Stimulated activated CD4-positive, alpha-beta T cell treated with anti-CD3 and anti-CD28 coated beads, Interleukin-1b, Interleukin-23, amount 100 ng/mL, for 4 hours (primary cell): ENCODE measurements at regions not wholly inside any gene's neighbourhood (a gene's known extent, or its start where the extent isn't known, plus 50 kb on each side); places are given as distances from the start of the nearest gene placed in this dataset.

Source experiments
- DNase-seq, 2 donors: peaks; one replicate each; pipeline ENCODE4 v3.0.0-alpha.2; 2020; ENCODE audit warnings: low read depth in 2 of 2

DNA sequence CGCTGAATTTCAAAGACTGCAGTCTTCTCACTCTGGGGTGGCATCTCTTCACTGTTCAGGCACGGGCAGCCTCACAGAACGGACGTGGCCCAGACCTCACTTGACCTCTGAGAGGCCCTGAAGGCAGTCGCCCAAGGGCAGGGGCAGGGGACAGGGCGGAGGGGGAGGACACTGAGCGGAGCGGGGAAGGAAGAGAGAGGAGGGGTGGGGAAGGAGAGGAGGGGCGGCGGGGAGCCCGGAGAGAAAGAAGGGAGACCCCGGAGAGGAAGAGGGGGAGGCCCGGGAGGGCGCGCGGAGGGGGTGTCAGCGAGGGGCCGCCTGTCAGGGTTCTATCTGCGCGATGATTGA, 58.7 kb upstream of the COMTD1 start:
- no peak for DNase-seq

GRCh38 chr10:75294031-75294437, 58.3 kb upstream of the COMTD1 start:
- no peak for DNase-seq

- no peak for DNase-seq
Observed at GRCh38 chr10:75293446-75293820, 57.7 kb upstream of the COMTD1 start.

GRCh38 chr10:75292794-75293445, 57.2 kb upstream of the COMTD1 start:
- no peak for DNase-seq

DNA sequence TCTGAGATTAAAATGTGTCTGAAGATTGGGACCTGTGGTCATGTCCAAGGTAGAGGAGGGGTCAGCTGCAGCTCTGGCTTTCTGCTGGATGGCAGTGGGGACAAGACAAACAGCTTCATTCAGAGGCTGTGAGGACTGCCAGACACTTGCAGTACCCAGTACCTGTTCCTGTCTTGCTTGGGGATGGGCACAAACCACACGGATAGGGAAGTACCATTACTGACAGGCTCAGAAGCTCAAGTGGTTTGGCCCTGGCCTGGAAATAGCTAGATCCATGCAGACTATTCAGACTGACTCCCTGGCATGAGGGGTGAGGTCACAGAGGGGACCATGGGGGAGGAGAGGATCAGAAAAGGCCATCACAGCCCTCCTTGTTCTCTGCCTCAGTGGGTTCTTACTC, 56.0 kb upstream of the COMTD1 start:
- no peak for DNase-seq

DNA sequence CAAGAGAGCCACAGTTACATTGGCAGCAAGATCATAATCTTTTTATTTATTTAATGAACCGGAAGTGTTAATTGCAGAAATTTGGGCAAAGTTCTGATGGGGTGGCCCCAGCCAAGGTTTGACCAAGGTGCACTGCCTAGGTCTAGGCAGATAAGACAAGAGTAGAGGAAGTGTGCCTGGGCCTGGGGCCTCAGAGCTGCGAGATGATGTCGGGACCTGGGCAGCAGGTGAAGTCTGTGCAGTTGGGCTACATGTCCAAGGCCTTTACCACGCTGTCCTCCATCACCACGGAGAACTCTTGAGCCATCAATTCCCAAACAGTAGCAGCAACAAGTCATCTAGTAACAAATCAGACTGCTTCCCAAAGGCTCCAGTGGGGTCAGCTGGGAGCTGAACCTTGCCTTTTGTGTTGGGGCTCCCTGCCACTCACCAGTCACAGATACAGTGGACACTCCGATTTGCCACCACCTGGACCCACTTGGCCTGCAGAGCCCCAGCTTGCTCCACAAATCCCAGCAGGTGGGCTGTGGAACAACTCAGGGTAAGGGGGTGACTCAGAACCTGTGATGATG, 52.5 kb upstream of the COMTD1 start:
- no peak for DNase-seq

- no peak for DNase-seq
Observed at GRCh38 chr10:75287697-75288096, 51.9 kb upstream of the COMTD1 start.

GRCh38 chr10:75286901-75287300, 51.1 kb upstream of the COMTD1 start:
- no peak for DNase-seq
